Activated CD8-positive, alpha-beta T cell treated with anti-CD3 and anti-CD28 coated beads for 36 hours (primary cell): ENCODE measurements at regions not wholly inside any gene's neighbourhood (a gene's known extent, or its start where the extent isn't known, plus 50 kb on each side); places are given as distances from the start of the nearest gene placed in this dataset.

Experiments used
- ATAC-seq: fragments of 200-7000 bp; cut with Tn5 transposase; one replicate; pipeline ENCODE4 v1.10.0; 2021; ENCODE audit warnings: mild to moderate bottlenecking, moderate library complexity
- CTCF ChIA-PET: fragments of 350-600 bp; sonication (Branson Sonifier 250); formaldehyde crosslinking; loops from one replicate; lab custom pipeline; 2021; ENCODE audit warnings: antibody characterized with exemption; lab: Charles Lee
- POLR2A ChIA-PET: fragments of 350-600 bp; sonication (Branson Sonifier 250); formaldehyde crosslinking; loops from one replicate; lab custom pipeline; 2021; ENCODE audit warnings: antibody characterized with exemption; lab: Charles Lee
- DNase-seq: peaks from one replicate; pipeline ENCODE4 v3.0.0-alpha.2; 2020
- H3K27ac Mint-ChIP-seq: one replicate; pipeline ENCODE4 v1.8.0; 2021; ENCODE audit warnings: mild to moderate bottlenecking, mixed read lengths
- H3K27me3 Mint-ChIP-seq: one replicate; pipeline ENCODE4 v1.8.0; 2021; ENCODE audit warnings: mixed read lengths
- H3K36me3 Mint-ChIP-seq: one replicate; pipeline ENCODE4 v1.8.0; 2021; ENCODE audit warnings: low read depth, mixed read lengths
- H3K4me1 Mint-ChIP-seq: one replicate; pipeline ENCODE4 v1.8.0; 2021; ENCODE audit warnings: low read depth, mixed read lengths
- H3K4me3 Mint-ChIP-seq: one replicate; pipeline ENCODE4 v1.8.0; 2021; ENCODE audit warnings: mild to moderate bottlenecking, moderate library complexity, mixed read lengths
- H3K9me3 Mint-ChIP-seq: one replicate; pipeline ENCODE4 v1.8.0; 2021; ENCODE audit warnings: mixed read lengths
- CTCF ChIP-seq: fragments of 200-600 bp; IDR thresholded peaks from one replicate; pipeline ENCODE4 v1.8.0; 2022; ENCODE audit warnings: antibody characterized with exemption, mild to moderate bottlenecking
- intact Hi-C: fragments of 100-400 bp; cut with micrococcal nuclease; formaldehyde crosslinking; loops from one replicate; pipeline ENCODE4 v1.10.0; 2022

GRCh38 chr4:158322109-158322508 is 111.8 kb downstream of the TMEM144 start:
- Mint-ChIP-seq H3K4me3 (no peak overlapping the region), H3K27me3 (no peaks in the 10 kb centered on the region), H3K36me3 (no peaks in the 10 kb centered on the region), H3K9me3 (no peaks in the 10 kb centered on the region), H3K27ac (no peak overlapping the region), H3K4me1 (no peaks in the 10 kb centered on the region)
- intact Hi-C loops: no loop called here
- DNase-seq (no peak), ATAC-seq (no peak)
- TF ChIP-seq CTCF: no peak
- CTCF ChIA-PET: no interaction called here
- POLR2A ChIA-PET: no interaction called here

- intact Hi-C loops: no loop called here
- no peak for TF ChIP-seq CTCF
- ATAC-seq (no peak), DNase-seq (no peak)
- Mint-ChIP-seq H3K4me3 (no peak overlapping the region), H3K27ac (no peak overlapping the region), H3K4me1 (no peaks in the 10 kb centered on the region), H3K36me3 (no peaks in the 10 kb centered on the region), H3K9me3 (no peaks in the 10 kb centered on the region), H3K27me3 (no peaks in the 10 kb centered on the region)
- CTCF ChIA-PET: no interaction called here
- POLR2A ChIA-PET: no interaction called here
Observed at GRCh38 chr4:158327525-158327924, 117.2 kb downstream of the TMEM144 start.

- DNase-seq: no peak
- CTCF ChIA-PET: no interaction called here
- POLR2A ChIA-PET: interaction anchor here (1.6 kb wide), 1 partner anchor 11 kb away, joined by 3 read pairs; no protein-coding TSS in a partner anchor
- no peaks in the 10 kb centered on the region for H3K36me3 Mint-ChIP-seq
- H3K9me3 Mint-ChIP-seq: no peaks in the 10 kb centered on the region
- no peak for ATAC-seq
- H3K4me1 Mint-ChIP-seq: no peaks in the 10 kb centered on the region
- intact Hi-C loops: no loop called here
- no peak for TF ChIP-seq CTCF
- H3K27ac Mint-ChIP-seq: no peak overlapping the region
- H3K27me3 Mint-ChIP-seq: no peaks in the 10 kb centered on the region
- H3K4me3 Mint-ChIP-seq: no peak overlapping the region
Observed at GRCh38 chr4:158331863-158332262, 121.6 kb downstream of the TMEM144 start.

GRCh38 chr4:158333820-158334219 is 123.5 kb downstream of the TMEM144 start:
- CTCF ChIA-PET: no interaction called here
- intact Hi-C loops: no loop called here
- no peak for DNase-seq
- Mint-ChIP-seq H3K4me3 (no peak overlapping the region), H3K4me1 (no peaks in the 10 kb centered on the region), H3K27ac (no peak overlapping the region), H3K36me3 (no peaks in the 10 kb centered on the region), H3K27me3 (no peaks in the 10 kb centered on the region), H3K9me3 (no peaks in the 10 kb centered on the region)
- POLR2A ChIA-PET: no interaction called here
- no peak for ATAC-seq
- no peak for TF ChIP-seq CTCF

GRCh38 chr4:158341896-158342295 is 131.6 kb downstream of the TMEM144 start:
- Mint-ChIP-seq H3K4me1 (no peaks in the 10 kb centered on the region), H3K27ac (no peak overlapping the region), H3K4me3 (no peak overlapping the region), H3K9me3 (no peaks in the 10 kb centered on the region), H3K27me3 (peaks cover 2% of the 10 kb centered on the region), H3K36me3 (no peaks in the 10 kb centered on the region)
- ATAC-seq (no peak), DNase-seq (no peak)
- CTCF ChIA-PET: no interaction called here
- no peak for TF ChIP-seq CTCF
- intact Hi-C loops: no loop called here
- POLR2A ChIA-PET: no interaction called here
